OCI-LY3 (cell line): ENCODE measurements at regions not wholly inside any gene's neighbourhood (a gene's known extent, or its start where the extent isn't known, plus 50 kb on each side); places are given as distances from the start of the nearest gene placed in this dataset.

Experiments used
- H2AFZ ChIP-seq: fragments of 200-600, 300-600 bp; shearing (Covaris generic); 2 replicates; pipeline ENCODE4 v1.6.0; 2014; ENCODE audit warnings: antibody characterized with exemption, low read depth, low read length
- H3K27ac ChIP-seq: fragments of 200-600, 300-600 bp; sonication (generic); 2 replicates; pipeline ENCODE4 v1.5.1; 2014; ENCODE audit warnings: mild to moderate bottlenecking, low read length, moderate library complexity, mixed read lengths
- H3K27me3 ChIP-seq: fragments of 200-600, 300-600 bp; sonication (generic); 2 replicates; pipeline ENCODE4 v1.6.1; 2014; ENCODE audit warnings: low read depth, low read length, mixed read lengths
- H3K36me3 ChIP-seq: fragments of 200-600, 300-600 bp; sonication (generic); replicated peaks from 2 replicates; pipeline ENCODE3; 2014; ENCODE audit warnings: low read depth, low read length, mixed read lengths
- H3K4me1 ChIP-seq: fragments of 300-600, 200-600 bp; sonication (generic); 2 replicates; pipeline ENCODE4 v1.6.1; 2014; ENCODE audit warnings: low read length, mixed read lengths
- H3K4me2 ChIP-seq: fragments of 200-600, 300-600 bp; sonication (generic); 2 replicates; pipeline ENCODE4 v1.6.1; 2014; ENCODE audit warnings: low read length, mixed read lengths
- H3K4me3 ChIP-seq: fragments of 300-600, 200-600 bp; sonication (generic); 2 replicates; pipeline ENCODE4 v1.5.1; 2014; ENCODE audit warnings: antibody characterized with exemption, mild to moderate bottlenecking, low read length, moderate library complexity
- H3K79me2 ChIP-seq: fragments of 300-600, 200-600 bp; shearing (Covaris generic); 2 replicates; pipeline ENCODE4 v1.6.1; 2014; ENCODE audit warnings: mild to moderate bottlenecking, low read length, mixed read lengths
- H3K9ac ChIP-seq: fragments of 300-600, 200-600 bp; shearing (Covaris generic); 2 replicates; pipeline ENCODE4 v1.6.0; 2014; ENCODE audit warnings: mild to moderate bottlenecking, low read length, moderate library complexity
- H3K9me3 ChIP-seq: fragments of 200-600, 300-600 bp; shearing (Covaris generic); 2 replicates; pipeline ENCODE4 v1.6.1; 2014; ENCODE audit warnings: low read length, mixed read lengths; ENCODE audit not compliant: insufficient read depth
- H4K20me1 ChIP-seq: fragments of 200-600, 300-600 bp; sonication (generic); 2 replicates; pipeline ENCODE4 v1.6.1; 2016; ENCODE audit warnings: low read length, mixed read lengths; ENCODE audit not compliant: insufficient read depth
- CTCF ChIP-seq: fragments of 200-600, 300-600 bp; sonication (generic); IDR thresholded peaks from 2 replicates; pipeline ENCODE4 v1.5.1; 2014; ENCODE audit warnings: antibody characterized with exemption, low read length, low read depth
- EZH2phosphoT487 ChIP-seq: fragments of 200-600 bp; shearing (Covaris generic); IDR thresholded peaks from 2 replicates; pipeline ENCODE4 v1.6.1; 2018; ENCODE audit warnings: antibody characterized with exemption, mixed run types, low read depth

- Histone ChIP-seq H3K27me3 (no peaks in the 10 kb centered on the region), H3K9me3 (no peaks in the 10 kb centered on the region), H3K9ac (no peak overlapping the region), H3K4me2 (no peak overlapping the region), H3K27ac (no peak overlapping the region), H2AFZ (no peak overlapping the region), H3K79me2 (no peaks in the 10 kb centered on the region), H3K4me3 (no peak overlapping the region), H4K20me1 (no peaks in the 10 kb centered on the region), H3K36me3 (no peaks in the 10 kb centered on the region), H3K4me1 (no peaks in the 10 kb centered on the region)
- TF ChIP-seq EZH2phosphoT487: no peak
- TF ChIP-seq CTCF: no peak
Observed at GRCh38 chr4:187387739-187388138, 607.8 kb upstream of the ZFP42 start.

GRCh38 chr4:187389420-187389819 lies 606.2 kb upstream of the ZFP42 start:
- Histone ChIP-seq H2AFZ (no peak overlapping the region), H3K36me3 (no peaks in the 10 kb centered on the region), H3K27ac (no peak overlapping the region), H3K4me3 (no peak overlapping the region), H3K4me1 (no peaks in the 10 kb centered on the region), H3K79me2 (no peaks in the 10 kb centered on the region), H3K9me3 (no peaks in the 10 kb centered on the region), H3K9ac (no peak overlapping the region), H3K4me2 (no peak overlapping the region), H3K27me3 (no peaks in the 10 kb centered on the region), H4K20me1 (no peaks in the 10 kb centered on the region)
- TF ChIP-seq EZH2phosphoT487: no peak
- TF ChIP-seq CTCF: no peak

- Histone ChIP-seq H3K4me1 (no peaks in the 10 kb centered on the region), H3K79me2 (no peaks in the 10 kb centered on the region), H2AFZ (no peak overlapping the region), H3K4me3 (no peak overlapping the region), H3K27me3 (no peaks in the 10 kb centered on the region), H3K36me3 (no peaks in the 10 kb centered on the region), H3K9ac (no peak overlapping the region), H3K9me3 (no peaks in the 10 kb centered on the region), H3K4me2 (no peak overlapping the region), H3K27ac (no peak overlapping the region), H4K20me1 (no peaks in the 10 kb centered on the region)
- TF ChIP-seq CTCF (no peak), EZH2phosphoT487 (no peak)
Observed at GRCh38 chr4:187390646-187391045, 604.9 kb upstream of the ZFP42 start.

- H2AFZ ChIP-seq: no peak overlapping the region
- no peaks in the 10 kb centered on the region for H3K79me2 ChIP-seq
- no peak overlapping the region for H3K4me3 ChIP-seq
- no peak overlapping the region for H3K27ac ChIP-seq
- no peaks in the 10 kb centered on the region for H3K27me3 ChIP-seq
- H3K4me2 ChIP-seq: no peak overlapping the region
- TF ChIP-seq EZH2phosphoT487: no peak
- TF ChIP-seq CTCF: no peak
- H3K9ac ChIP-seq: no peak overlapping the region
- no peaks in the 10 kb centered on the region for H4K20me1 ChIP-seq
- H3K4me1 ChIP-seq: no peaks in the 10 kb centered on the region
- no peaks in the 10 kb centered on the region for H3K9me3 ChIP-seq
- no peaks in the 10 kb centered on the region for H3K36me3 ChIP-seq
Observed at GRCh38 chr4:187393531-187394344, 601.8 kb upstream of the ZFP42 start.
